Fibroblast of lung (primary cell): ENCODE measurements at regions not wholly inside any gene's neighbourhood (a gene's known extent, or its start where the extent isn't known, plus 50 kb on each side); places are given as distances from the start of the nearest gene placed in this dataset.
A peak's percentile ranks its signal among the peaks of the same experiment; 100 is the strongest.

Experiments used
- DNase-seq, 2 donors: peaks; one replicate each; pipeline versions ENCODE4 v3.0.0 to v3.0.0-alpha.2; 2010; ENCODE audit warnings: low read depth in 2 of 2
- H2AFZ ChIP-seq: 2 replicates; pipeline ENCODE4 v1.5.1; 2012; ENCODE audit warnings: low read length, control low read depth, inconsistent platforms
- H3K27ac ChIP-seq: 2 replicates; pipeline ENCODE4 v1.5.1; 2011; ENCODE audit warnings: low read length, control low read depth; ENCODE audit not compliant: insufficient read depth
- H3K27me3 ChIP-seq: 2 replicates; pipeline ENCODE4 v1.5.1; 2011; ENCODE audit warnings: mild to moderate bottlenecking, low read length; ENCODE audit not compliant: control insufficient read depth, insufficient read depth
- H3K36me3 ChIP-seq: 2 replicates; pipeline ENCODE4 v1.5.1; 2011; ENCODE audit warnings: low read length; ENCODE audit not compliant: control insufficient read depth, insufficient read depth
- H3K4me1 ChIP-seq: 2 replicates; pipeline ENCODE4 v1.5.1; 2011; ENCODE audit warnings: low read length; ENCODE audit not compliant: control insufficient read depth, insufficient read depth; ENCODE audit errors: extremely low read depth
- H3K4me2 ChIP-seq: 2 replicates; pipeline ENCODE4 v1.5.1; 2011; ENCODE audit warnings: low read length, control low read depth; ENCODE audit not compliant: insufficient read depth; ENCODE audit errors: extremely low read depth
- H3K4me3 ChIP-seq, 4 experiments: fragments of 200-600 bp in 1 of 4; sonication (generic) in 1 of 4; replicated peaks in 1 of 4; 2 replicates each; pipeline ENCODE4 v1.5.1; 2011 to 2016; ENCODE audit warnings: low read length in 4 of 4, low read depth in 3 of 4, mild to moderate bottlenecking in 3 of 4, control low read depth in 2 of 4, inconsistent platforms in 1 of 4, mixed read lengths in 1 of 4; ENCODE audit not compliant: insufficient read depth in 1 of 4; ENCODE audit errors: control extremely low read depth in 1 of 4
- H3K79me2 ChIP-seq: 2 replicates; pipeline ENCODE4 v1.5.1; 2012; ENCODE audit warnings: mild to moderate bottlenecking, low read length, inconsistent platforms; ENCODE audit not compliant: control insufficient read depth, insufficient read depth
- H3K9ac ChIP-seq: 2 replicates; pipeline ENCODE4 v1.5.1; 2011; ENCODE audit warnings: mild to moderate bottlenecking, low read length, control low read depth; ENCODE audit not compliant: insufficient read depth
- H3K9me3 ChIP-seq: 2 replicates; pipeline ENCODE4 v1.5.1; 2012; ENCODE audit warnings: low read depth, low read length; ENCODE audit not compliant: control insufficient read depth, insufficient read depth
- H4K20me1 ChIP-seq: 2 replicates; pipeline ENCODE4 v1.5.1; 2011; ENCODE audit warnings: low read length; ENCODE audit not compliant: control insufficient read depth, insufficient read depth; ENCODE audit errors: extremely low read depth
- CTCF ChIP-seq, 2 donors: IDR thresholded peaks in 1 of 2; conservative IDR thresholded peaks in 1 of 2; 1 replicate in 1 of 2; 2 replicates in 1 of 2; pipeline ENCODE4 v1.5.1; 2011 to 2012; ENCODE audit warnings: low read length in 2 of 2, control low read depth in 1 of 2, inconsistent platforms in 1 of 2, low read depth in 1 of 2, mild to moderate bottlenecking in 1 of 2
- EZH2 ChIP-seq: IDR thresholded peaks from 2 replicates; pipeline ENCODE4 v1.5.1; 2012; ENCODE audit warnings: low read length, control low read depth, mild to moderate bottlenecking; ENCODE audit errors: missing control alignments

DNA sequence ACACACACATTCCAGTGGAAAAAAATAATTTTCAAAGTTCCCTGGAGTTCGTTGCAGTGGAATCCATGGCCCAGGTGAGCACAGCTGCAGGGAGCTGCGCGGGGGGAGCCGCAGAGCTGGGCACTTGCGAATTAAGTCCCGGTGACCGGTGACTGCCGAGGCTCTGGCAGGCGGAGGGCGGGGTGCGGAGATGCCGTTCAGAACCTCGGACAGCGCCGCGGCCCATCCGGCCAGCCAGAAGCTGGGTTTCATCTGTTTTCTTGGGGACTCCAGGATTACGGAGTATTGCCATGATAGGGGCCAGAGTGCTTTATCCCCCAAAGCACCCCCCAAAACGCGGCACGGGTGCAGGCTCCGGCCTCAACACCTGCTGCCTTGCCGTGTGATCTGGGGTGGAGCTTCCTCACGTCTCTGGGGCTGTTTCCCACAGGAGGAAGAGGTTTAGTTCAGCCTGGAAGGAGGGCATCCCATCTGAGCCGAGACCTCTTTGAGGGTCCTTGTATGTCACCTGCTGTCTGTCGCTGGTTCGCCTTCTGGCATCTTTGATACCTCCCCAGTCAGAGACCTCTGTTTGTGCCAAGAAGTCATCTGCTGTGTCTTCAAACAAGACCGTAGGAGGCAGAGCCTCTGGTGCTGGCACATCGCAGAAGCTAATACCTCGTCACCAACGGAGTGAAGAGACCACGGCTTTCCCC is 99.4 kb downstream of the YTHDF1 start:
- Histone ChIP-seq H3K9me3 (no peaks in the 10 kb centered on the region), H3K79me2 (no peaks in the 10 kb centered on the region), H2AFZ (no peak overlapping the region), H3K4me3 (no peak overlapping the region), H3K27me3 (no peaks in the 10 kb centered on the region), H3K9ac (no peak overlapping the region), H4K20me1 (no peaks in the 10 kb centered on the region), H3K4me2 (no peak overlapping the region), H3K27ac (no peak overlapping the region), H3K36me3 (no peaks in the 10 kb centered on the region), H3K4me1 (no peaks in the 10 kb centered on the region)
- no peak for TF ChIP-seq CTCF (conservative IDR thresholded peaks at IDR 0.05 in 1 of 2, IDR thresholded peaks at IDR 0.05 in 1 of 2; ENCODE audit: low read depth in 1 of 2, low read length in 2 of 2)
- DNase-seq: peak; percentile 4 to 17

DNA sequence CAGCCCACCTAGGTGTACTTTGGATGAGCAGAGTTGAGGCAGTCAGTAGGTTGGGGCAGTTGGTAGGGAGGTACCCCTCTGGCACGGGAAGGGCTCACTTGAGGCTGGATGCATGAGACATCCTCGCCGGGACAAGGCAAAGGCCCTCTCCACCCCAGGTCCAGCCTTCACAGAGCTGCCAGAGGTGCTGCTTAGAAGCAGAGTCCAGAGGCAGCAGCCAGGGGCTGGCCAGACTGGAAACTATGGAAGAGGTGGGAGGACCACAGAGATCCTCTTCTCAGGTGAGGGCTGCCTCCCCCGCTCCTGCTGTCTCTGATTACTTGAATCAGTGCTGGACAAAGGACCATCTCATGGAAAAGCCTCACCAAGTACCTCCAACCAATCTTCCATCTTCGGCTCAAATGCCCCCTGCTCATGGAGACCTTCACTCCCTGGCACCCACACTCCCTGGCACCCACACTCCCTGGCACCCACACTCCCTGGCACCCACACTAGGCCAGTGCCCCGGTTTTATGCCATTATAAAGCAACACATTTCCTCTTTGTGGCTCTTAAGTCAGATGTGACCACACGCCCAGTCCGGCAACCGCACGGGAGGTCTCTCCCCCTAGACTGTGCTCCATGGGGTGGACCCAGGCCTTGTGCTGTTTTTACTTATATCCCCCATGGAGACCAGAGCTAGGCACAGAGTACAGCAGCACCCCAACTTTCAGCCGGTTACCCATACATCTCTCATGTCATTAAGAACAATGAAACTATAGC is 100.1 kb downstream of the YTHDF1 start:
- TF ChIP-seq EZH2 (no peak), CTCF (conservative IDR thresholded peaks at IDR 0.05 in 1 of 2, IDR thresholded peaks at IDR 0.05 in 1 of 2; ENCODE audit: low read depth in 1 of 2, low read length in 2 of 2) (no peak)

DNA sequence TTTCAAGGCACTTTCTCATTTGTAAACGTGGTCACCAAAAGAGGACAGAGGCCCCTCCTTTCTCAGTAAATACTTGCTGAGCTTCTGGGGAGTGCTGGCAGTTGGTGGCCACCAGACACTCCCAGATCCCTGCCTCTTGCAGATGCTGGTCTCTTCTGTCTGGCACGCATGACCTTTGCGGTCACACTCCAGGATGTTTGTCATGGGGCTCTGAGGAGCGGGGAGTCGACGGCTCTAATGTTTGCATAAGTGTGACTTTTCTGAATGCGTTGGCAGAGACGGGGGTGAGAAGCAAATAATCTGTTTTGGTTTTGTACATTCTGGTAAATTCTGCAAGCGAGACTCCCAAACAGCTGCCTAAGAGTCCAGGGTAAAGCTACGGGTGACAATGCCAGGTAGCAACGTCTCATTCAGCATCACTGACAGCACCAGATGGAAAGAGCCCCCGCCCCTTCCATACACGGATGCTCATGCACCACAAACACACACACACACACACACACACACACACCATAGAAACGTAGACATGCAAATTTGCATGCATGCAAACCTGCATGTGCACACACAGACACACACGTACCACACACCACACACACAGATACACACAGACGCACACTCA is 101.1 kb downstream of the YTHDF1 start:
- Histone ChIP-seq H3K9ac (no peak overlapping the region), H4K20me1 (no peaks in the 10 kb centered on the region), H3K4me1 (no peaks in the 10 kb centered on the region), H3K27me3 (no peaks in the 10 kb centered on the region), H3K79me2 (no peaks in the 10 kb centered on the region), H3K4me3 (no peak overlapping the region), H3K9me3 (no peaks in the 10 kb centered on the region), H3K36me3 (no peaks in the 10 kb centered on the region), H3K4me2 (no peak overlapping the region), H3K27ac (no peak overlapping the region), H2AFZ (no peak overlapping the region)
- no peak for DNase-seq
- TF ChIP-seq EZH2 (no peak), CTCF (conservative IDR thresholded peaks at IDR 0.05 in 1 of 2, IDR thresholded peaks at IDR 0.05 in 1 of 2; ENCODE audit: low read depth in 1 of 2, low read length in 2 of 2) (no peak)

More for the DNA sequence above, 100.1 kb downstream of the YTHDF1 start:
- Histone ChIP-seq H4K20me1 (no peaks in the 10 kb centered on the region), H3K4me3 (no peak overlapping the region), H3K9ac (no peak overlapping the region), H3K27me3 (no peaks in the 10 kb centered on the region), H2AFZ (no peak overlapping the region), H3K36me3 (no peaks in the 10 kb centered on the region), H3K9me3 (no peaks in the 10 kb centered on the region), H3K27ac (no peak overlapping the region), H3K4me1 (no peaks in the 10 kb centered on the region), H3K79me2 (no peaks in the 10 kb centered on the region), H3K4me2 (no peak overlapping the region)
- no peak for DNase-seq
